GM12878 (cell line): ENCODE measurements at regions not wholly inside any gene's neighbourhood (a gene's known extent, or its start where the extent isn't known, plus 50 kb on each side); places are given as distances from the start of the nearest gene placed in this dataset.

ENCODE experiments used
- ATF7 ChIP-seq: fragments of 450-650 bp; IDR thresholded peaks from 2 replicates; pipeline ENCODE4 v1.6.1; 2016; ENCODE audit warnings: low read depth, mild to moderate bottlenecking
- BCLAF1 ChIP-seq: fragments of 450-650 bp; IDR thresholded peaks from 2 replicates; pipeline ENCODE4 v1.6.1; 2017; ENCODE audit warnings: antibody characterized with exemption, mild to moderate bottlenecking, moderate library complexity
- CTCF ChIP-seq, 3 experiments: IDR thresholded peaks in 2 of 3; conservative IDR thresholded peaks in 1 of 3; 2 replicates each; pipeline ENCODE4 v1.5.1; 2011; ENCODE audit warnings: low read depth in 3 of 3, low read length in 3 of 3, mild to moderate bottlenecking in 3 of 3, control low read depth in 2 of 3, moderate library complexity in 2 of 3, inconsistent platforms in 1 of 3, mixed read lengths in 1 of 3; ENCODE audit not compliant: control insufficient read depth in 2 of 3, insufficient read depth in 1 of 3; ENCODE audit errors: extremely low read depth in 1 of 3
- KLF5 ChIP-seq: fragments of 450-650 bp; IDR thresholded peaks from 2 replicates; pipeline ENCODE4 v1.6.1; 2014; ENCODE audit warnings: mild to moderate bottlenecking; ENCODE audit not compliant: partially characterized antibody
- MLLT1 ChIP-seq: fragments of 450-650 bp; IDR thresholded peaks from 2 replicates; pipeline ENCODE4 v1.6.1; 2016; ENCODE audit warnings: mild to moderate bottlenecking
- NFYB ChIP-seq: IDR thresholded peaks from 2 replicates; pipeline ENCODE4 v1.6.1; 2011; ENCODE audit warnings: low read depth, mild to moderate bottlenecking, low read length, improper control_type of control experiment, moderate library complexity; ENCODE audit not compliant: insufficient read depth

- TF ChIP-seq KLF5 = no peak
- TF ChIP-seq NFYB = no peak
- TF ChIP-seq CTCF (IDR thresholded peaks at IDR 0.05 in 2 of 3, conservative IDR thresholded peaks at IDR 0.05 in 1 of 3; ENCODE audit: control insufficient read depth in 2 of 3, extremely low read depth in 1 of 3, insufficient read depth in 1 of 3, low read depth in 3 of 3, low read length in 3 of 3) = no peak
- TF ChIP-seq ATF7 = no peak
- TF ChIP-seq BCLAF1 = no peak
- TF ChIP-seq MLLT1 = no peak
These were observed 366.5 kb downstream of the TAF11L14 start for GRCh38 chr5:18000744-18001143.
